ENCODE measurements at regions not wholly inside any gene's neighbourhood (a gene's known extent, or its start where the extent isn't known, plus 50 kb on each side); places are given as distances from the start of the nearest gene placed in this dataset.
"Not testable (repeated sequence)": the region's sequence is repeated elsewhere in the genome, so short reads cannot be mapped to it uniquely, and the experiment has no call there.

DNA sequence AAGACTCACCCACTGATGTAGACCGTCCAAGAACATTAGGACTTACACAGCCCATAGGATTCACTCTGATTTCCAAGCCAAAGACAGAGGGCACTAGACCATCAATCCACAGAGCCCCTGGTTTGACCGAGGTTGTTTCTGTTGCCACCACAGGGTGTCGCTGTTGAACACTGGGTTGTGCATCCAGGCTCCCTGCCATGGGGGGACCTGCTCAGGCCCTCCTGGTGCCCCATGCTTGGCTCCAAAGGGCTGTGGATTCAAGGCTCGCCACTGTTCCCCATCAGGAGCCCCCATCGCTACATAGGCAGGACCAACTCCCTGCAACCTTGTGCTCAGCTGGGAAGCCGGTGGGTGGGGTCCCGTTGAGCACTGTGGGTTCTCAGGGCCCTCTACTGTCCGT is 128.0 kb upstream of the ANO1 start:
- no peak for DNase-seq (ENCODE audit: low read depth)

DNA sequence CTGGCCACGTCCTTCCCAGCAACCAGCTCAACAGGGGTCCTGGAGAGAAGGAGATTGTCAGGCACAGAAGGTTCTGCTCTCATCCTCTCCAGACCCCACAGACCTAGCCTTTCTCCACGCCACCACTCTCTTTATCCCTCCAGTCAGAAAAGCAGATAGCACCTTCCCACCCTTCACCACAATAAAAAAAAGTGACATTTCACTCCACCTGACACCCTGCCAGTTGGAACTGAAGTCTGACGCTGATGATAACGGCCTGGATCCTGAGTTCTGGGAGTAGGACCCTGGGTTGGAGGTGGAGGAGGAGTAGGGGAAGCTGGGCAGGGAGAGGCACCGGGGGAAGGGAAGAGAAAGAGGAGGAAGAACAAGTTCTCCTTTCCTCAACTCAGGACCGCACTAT is 127.5 kb upstream of the ANO1 start:
- no peak for DNase-seq (ENCODE audit: low read depth)

DNA sequence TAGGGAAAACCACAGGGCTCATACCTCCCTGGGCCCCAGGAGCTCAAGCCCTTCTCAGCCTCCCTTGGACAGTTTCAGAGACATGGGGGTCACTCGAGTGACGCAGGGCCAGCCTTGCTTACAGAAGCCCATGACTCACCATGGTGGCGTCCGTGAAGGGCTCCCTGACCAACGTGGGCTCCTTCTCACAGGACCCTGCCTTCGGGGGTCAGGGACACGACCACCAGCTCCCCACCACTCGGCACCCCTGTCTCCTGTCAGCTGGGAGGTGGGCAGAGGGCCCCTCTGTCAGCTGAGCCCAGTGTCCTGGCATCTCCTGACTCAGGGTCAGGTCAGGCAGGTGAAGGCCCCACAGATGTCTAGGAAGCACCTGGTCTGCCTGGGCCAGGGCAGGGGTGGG is 126.3 kb upstream of the ANO1 start:
- DNase-seq (ENCODE audit: low read depth) = no peak

DNA sequence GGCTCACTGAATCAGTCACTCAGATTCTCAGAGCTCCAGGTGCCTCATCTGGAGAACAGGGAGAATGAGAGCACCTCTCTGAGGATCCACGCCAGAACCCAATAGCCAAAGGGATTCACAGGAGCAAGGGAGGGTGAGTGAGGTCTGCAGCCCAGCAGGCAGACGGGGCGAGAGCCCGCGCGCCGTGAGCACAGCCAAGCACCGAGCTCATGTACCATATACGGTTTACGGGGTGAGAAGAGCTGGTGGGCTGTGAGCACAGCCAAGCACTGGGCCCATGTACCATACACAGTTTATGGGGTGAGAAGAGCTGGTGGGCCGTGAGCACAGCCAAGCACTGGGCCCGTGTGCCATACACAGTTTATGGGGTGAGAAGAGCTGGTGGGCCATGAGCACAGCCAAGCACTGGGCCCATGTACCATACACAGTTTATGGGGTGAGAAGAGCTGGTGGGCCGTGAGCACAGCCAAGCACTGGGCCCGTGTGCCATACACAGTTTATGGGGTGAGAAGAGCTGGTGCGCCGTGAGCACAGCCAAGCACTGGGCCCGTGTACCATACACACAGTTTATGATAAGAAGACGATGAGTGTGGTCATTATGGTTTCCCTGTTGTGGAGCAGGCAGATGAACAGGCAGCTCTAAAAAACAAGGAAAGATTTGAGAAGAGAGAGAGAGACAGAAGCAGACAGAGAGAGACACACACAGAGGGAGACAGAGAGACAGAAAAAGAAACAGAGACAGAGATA is 125.7 kb upstream of the ANO1 start:
- not testable (repeated sequence) for DNase-seq (ENCODE audit: low read depth)

DNA sequence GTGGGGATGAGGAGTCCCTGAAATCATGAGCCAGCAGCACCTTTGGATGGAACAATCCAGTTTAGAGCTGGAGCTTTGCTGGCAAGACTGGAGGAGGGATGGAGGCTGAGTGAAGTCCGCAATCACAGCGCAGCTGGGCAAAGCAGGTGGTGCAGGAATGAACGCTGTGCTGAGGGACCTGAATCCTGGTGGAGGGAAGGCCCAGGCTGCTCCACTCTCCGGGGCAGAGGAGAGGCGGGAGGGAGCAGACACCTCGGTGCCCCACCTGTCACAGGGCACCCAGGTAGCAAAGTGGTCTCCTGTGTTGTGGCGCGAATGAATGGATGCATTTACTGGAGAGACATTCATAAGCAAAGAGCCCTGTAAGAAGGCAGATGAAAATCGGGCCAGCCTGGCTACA is 124.8 kb upstream of the ANO1 start:
- DNase-seq (ENCODE audit: low read depth) = no peak

DNA sequence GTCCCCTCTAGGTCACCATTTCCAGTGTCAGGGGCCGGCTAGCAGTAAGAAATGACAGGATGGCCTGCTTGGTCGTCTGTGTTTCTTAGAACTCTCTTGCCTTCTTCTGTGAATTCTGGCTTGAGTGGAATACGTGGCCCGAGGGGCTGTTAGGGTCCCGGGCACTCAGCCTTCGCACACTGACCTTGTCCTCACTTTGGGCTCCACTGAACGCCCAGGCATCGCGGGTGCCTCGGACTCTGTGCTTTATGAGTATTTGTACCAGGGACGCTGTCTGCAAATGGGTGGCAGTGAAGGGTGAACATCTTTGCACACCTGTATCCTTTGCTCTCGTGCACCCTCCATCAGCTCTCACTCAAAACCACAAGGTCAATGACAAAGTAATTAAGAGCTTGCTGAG is 123.4 kb upstream of the ANO1 start:
- no peak for DNase-seq (ENCODE audit: low read depth)

DNA sequence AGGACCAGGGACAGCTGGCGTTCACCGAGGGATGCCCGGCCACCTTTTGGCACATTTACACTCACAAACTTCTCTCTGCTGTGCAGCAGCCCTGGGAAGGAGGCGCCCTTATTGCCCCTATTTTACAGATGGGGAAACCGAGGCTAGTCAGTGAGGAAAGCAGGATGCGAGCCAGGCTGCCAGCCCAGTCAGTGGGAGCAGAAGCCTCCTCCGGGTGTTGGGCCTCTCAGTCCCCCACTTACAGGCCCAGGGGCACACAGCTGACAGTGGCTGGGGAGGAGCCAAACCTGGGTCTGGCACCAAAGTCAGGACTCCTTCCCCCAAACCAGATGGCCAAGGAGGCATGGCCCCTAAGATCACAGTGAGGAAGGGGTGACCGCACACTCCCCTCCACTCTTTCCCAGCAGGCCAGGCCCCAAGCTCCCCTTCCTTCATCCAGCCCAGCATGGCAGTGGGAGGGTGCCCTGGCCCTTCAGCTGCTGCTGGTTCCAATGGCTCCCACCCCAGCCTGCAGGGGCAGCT is 121.4 kb upstream of the ANO1 start:
- DNase-seq (ENCODE audit: low read depth) = no peak

DNA sequence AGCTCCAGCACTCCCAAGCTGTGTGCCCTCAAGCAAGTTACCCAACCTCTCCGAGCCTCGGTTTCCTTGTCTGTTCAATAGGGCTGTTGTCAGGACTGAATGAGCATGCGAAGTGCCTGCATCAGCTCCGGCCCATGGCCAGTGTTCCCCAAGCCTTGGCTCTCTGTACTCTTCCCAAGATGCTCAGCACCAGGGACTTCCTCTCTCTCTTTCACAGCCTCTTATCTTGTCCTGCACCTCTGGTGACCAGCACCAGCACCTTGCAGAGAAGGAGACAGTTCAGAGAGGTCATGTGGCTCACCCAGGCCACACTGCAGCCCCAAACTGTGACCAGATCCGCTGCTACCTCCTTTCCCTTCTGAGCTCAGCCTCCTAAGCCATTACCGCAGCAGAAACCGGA is 120.3 kb upstream of the ANO1 start:
- no peak for DNase-seq (ENCODE audit: low read depth)

DNA sequence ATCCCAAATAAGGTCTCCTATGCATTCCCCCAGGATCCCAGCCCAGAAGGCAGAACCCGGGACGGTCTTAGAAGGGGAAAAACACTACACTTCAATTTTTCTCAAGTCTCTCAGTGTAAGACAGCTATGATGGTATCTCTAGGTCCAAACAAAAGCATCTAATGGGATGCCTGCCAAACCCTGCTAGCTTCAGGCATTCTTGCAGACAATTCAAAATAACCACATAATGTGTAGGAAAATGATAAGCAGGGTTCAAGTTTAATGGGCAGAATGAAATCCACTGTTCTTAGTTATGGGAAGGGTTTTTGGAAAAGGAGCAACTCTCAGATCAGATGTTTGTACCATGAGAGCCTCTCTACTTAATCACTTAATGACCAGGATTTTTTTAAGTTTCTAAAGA is 119.8 kb upstream of the ANO1 start:
- DNase-seq (ENCODE audit: low read depth) = no peak

DNA sequence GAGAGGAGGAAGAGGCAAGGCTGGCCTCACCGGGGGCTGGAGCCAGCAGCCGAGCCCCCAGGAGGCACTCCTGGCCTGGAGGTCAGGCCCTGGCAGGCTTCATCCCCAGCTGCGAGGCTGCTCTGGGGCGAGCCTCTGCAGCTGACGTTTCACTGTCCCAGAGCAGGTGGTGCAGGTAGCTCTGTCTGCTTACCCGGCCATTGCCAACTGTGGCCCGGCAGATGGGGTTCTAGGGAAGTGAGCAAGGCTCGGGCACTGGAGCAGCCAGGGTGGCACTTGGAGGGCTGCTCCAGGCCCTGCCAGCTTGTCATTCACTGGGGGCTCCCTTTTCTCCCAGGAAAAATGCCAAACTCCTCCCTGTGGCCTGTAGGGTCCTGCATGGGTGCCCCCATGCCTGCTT is 118.7 kb upstream of the ANO1 start:
- DNase-seq (ENCODE audit: low read depth) = no peak

DNA sequence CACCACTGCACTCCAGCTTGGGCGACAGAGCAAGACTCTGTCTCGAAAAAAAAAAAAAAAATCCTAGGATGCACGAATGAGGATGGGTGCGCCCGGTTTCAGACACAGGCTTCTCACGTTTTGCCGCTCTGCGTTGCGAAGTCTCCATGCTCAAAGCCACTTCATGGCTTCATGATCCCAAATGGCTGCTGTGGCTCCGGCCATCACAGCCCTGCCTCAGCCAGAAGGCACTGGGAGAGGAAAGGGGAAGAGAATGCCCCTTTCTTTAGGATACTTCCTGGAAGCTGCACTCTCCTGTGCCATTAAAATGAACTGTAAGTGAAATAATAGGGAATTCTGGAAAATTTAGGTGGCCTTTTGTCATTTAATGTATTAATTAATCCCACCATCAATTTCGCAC is 116.4 kb upstream of the ANO1 start:
- DNase-seq (ENCODE audit: low read depth) = no peak

DNA sequence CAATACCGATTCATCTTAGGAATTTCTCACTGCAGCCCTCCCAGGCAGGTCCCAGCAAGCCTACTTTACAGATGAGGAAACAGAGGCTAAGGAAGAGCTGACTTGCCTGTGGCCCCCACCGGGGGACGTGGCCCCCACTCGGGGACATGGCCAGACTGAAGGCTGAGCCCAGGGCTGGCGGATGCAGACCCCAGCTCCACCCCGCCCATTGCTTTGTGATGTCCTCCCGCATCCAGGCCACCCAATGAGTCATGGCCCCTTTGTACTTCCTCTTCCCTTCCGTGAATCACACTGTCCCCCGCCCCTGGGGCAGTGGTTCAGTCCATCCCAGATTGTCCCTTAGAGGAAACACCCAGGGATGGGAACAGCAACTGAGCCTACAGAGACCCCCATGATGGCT is 116.0 kb upstream of the ANO1 start:
- no peak for DNase-seq (ENCODE audit: low read depth)

DNA sequence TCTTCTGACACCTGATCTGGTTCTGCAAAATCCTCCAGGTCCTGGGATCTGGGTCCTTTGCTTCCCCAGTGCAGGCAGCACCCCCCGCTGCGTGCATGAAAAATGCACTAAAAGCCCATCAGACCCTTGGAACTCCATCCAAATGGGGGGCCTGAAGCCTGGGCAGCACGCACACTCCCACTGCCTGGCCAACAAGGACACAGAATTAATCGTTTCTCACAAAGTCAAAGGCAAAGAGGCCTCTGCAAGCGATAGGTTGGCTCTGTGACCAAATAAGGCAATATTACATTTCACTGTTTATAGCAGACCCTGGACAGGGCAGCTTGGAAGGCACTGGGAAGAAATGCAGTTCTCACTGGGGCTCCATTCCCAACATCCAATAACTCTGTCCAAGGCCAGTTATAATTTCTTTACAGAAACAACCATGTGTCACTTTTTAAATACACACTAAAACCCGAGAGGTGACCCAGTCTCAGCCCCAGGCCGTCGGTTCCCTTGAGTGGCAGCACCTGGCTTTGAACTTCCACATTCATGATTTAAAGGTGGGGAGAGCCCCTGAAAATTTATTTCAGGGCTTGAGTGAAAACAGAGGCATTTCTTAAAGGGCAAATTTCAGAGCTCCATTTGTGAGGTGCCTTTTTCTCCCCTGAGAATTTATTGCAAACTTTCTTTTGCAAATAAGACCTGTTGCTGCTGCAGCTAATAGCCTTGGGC is 114.4 kb upstream of the ANO1 start:
- DNase-seq (ENCODE audit: low read depth) = no peak

DNA sequence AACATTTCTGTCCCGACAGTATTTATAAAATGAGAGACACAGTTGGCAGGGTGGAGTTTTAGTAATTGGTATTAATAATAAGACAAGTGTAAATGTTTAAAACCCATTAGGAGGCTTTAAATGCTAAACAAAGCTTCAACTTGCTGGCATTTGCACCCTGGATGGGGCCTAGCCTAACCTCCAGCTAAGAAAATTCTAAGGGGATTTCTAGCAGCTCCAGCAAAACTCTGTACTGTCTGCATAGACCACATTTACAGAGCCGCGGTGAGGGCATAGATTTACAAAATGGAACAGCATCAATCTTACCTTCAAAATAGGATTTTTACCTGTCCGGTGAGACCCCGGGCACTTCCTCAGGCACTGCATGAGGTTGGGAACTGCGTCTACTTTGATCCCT is 113.9 kb upstream of the ANO1 start:
- no peak for DNase-seq (ENCODE audit: low read depth)

DNA sequence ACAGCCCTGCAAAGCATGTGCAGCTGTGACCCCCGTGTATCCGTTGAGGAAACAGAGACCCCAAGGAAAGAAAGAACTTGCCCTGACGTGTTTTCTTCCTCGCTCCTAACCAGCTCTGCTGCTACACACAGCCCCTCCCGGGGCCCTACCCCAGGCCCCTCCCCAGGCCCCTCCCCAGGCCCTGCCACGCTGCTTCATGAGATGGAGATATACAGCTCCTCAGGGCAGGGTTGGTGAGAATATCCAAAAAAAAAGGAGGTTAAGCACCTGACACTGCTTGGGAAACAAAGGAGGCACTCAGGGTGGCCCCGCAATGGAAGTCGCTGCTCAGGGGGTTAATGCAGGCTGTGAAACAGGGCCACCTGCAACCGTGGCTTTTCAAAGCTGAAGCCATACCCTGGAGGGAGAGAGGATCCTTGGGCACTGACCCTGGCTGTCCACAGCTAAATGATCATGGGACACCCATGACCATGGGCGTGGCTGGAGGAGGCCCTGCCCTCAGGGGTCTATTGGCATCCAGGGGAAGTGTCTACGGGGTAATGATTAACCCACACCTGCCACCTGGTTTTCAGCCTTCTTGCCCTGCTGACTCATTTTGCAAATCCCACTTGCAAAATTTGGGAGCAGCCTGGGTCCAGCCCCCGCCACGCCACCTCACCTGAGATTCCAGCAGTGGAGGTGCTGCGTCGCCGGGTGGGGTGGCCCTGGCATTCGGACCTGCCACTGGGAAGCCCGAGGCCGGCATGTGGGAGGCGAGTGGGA is 112.1 kb upstream of the ANO1 start:
- no peak for DNase-seq (ENCODE audit: low read depth)

DNA sequence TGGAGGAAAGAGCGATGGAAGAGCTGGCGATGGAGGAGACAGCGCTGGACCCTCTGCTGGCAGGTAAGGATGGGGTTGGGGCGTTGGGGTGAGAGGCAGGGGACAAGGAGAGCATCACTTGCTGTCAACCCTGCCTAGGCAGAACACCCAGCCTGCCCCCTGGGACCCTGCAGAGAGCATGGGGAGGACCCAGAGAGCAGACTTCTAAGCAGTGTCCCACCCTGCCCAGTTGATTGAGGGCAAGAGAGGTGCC is 111.6 kb upstream of the ANO1 start:
- DNase-seq (ENCODE audit: low read depth) = no peak

DNA sequence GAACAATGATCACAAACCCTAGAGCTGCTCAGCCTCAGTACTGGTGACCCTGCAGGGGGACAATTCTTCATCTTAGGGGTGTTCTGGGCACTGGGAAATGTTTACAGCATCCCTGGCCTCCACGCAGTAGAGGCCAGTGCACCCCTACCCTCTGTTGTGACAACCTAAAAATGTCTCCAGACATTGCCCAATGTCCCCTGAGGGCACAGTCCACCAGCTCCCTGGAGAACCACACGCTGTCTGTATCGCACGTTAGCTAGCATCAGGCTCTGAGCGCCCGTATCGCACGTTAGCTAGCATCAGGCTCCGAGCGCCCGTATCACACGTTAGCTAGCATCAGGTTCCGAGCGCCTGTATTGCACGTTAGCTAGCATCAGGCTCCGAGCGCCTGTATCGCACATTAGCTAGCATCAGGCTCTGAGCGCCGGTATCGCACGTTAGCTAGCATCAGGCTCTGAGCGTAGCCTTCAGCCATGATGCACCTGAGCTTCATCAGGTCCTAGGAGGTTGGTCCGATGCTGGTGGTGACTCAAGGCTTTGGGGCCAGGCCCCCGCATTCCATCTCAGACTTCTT is 111.1 kb upstream of the ANO1 start:
- no peak for DNase-seq (ENCODE audit: low read depth)

DNA sequence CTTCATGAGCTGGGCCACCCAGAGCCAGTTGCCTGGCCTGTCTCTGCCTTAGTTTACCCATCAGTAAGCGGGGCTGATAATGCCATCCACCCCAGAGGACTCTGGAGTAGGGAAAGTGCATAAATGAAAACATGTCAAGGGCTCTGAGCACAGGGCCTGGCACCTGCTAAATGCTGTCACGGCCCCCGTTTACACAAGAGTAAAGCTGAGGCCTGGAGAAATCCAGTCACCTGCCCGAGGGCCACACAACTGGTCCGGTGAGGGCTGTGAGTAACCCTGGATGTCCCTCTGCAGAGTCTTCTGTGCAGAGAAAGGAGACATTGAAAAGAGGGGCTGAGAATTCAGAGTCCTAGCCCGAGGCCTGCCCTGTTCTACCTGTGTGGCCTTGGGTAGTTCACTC is 110.6 kb upstream of the ANO1 start:
- DNase-seq (ENCODE audit: low read depth) = no peak

DNA sequence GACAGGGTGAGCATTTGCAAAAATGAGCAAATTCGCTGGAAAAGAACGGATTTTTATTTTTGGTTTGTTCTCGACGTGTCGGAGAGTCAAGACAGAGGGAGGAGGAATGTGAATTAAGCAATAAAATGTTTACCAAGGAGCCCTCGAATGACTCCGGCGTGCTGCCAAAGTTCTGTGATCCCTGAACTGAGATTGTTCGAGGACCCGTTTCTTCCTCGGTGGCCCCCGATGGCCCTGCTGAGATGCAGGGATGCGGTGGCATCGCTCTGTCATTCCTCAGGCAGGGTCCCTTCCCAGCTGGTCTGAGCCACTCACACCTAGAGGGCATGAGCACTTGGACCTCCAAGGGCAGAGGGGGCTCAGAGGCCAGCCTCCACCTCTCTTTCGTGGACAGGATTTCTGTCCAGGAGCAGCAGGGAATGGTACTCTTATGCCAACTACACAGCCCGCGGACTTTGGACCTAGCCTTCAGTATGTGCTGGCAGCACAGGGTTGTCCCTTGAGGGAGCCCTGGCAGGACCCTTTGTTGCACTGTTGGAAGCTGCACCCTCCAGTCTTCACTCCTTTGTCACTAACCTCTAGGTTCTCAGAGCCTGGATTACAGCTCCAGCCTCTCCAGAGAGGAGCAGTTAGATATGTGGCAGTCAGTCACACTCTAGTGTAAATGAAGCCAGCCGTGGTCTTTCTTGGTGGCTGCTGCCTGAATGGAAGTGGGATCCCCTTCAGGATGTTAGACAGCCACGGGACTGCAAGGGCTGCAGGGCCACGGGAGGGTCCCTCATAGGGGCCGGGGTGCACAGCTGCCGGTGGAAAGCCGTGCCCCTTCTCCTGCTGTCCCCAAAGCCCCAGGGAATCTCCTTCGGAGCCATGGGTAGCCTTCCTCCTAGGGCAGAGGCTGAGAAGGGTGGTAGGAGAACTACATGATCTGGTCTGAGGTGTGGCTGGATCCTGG is 109.4 kb upstream of the ANO1 start:
- DNase-seq (ENCODE audit: low read depth) = no peak

DNA sequence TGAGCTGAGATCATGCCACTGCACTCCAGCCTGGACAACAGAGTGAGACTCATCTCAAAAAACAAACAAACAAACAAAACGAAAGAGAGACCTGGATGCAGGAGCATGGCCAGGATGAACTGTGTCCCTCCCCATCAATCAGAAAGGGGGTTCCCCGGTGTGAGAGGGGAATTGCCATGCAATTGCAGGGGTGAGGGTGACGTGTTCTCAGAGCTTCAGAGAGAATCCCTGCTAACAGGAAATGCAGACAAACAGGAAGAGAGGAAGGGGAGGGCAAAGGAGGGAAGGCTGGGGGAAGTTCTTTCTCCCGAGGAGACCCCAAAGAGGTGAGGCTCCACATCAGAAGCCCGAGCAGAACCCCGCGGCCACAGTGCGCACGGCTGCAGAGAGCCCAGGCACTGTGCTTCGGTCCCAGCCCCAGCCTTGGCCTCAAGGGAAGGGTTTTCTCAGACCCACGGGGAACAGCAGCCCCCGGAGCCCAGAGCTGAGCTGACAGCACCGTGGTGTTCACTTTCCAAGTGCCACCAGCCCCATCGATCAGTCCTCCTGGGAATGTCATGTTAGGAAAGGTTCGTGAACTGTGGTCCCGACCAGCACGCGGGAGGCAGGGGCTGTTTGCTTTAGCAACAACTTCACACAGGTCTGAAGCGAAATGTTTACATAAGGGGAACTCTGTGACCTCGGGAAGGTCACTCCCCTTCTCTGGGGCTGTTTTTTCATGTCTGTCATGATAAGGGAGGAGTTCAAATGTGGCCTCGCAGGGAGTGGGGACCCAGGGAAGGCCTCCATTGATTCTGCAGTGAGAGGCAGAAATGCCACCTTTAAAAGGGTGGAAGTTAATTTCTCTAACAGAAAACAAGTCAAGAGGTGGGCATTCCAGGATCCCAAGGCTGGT is 108.0 kb upstream of the ANO1 start:
- DNase-seq (ENCODE audit: low read depth) = no peak

All from stromal cell of bone marrow (primary cell).